GM21786 (cell line): ENCODE measurements at regions not wholly inside any gene's neighbourhood (a gene's known extent, or its start where the extent isn't known, plus 50 kb on each side); places are given as distances from the start of the nearest gene placed in this dataset.
"Not testable (repeated sequence)": the region's sequence is repeated elsewhere in the genome, so short reads cannot be mapped to it uniquely, and the experiment has no call there.

Source experiments
- ATAC-seq: cut with Tn5 transposase; IDR thresholded peaks from one replicate; pipeline ENCODE4 v1.9.1; 2021; ENCODE audit not compliant: unreplicated experiment

- not testable (repeated sequence) for ATAC-seq
Measured at GRCh38 chr16:18263046-18263445, 73.5 kb downstream of the NPIPA8 start.

GRCh38 chr16:18261848-18262247 is 74.7 kb downstream of the NPIPA8 start:
- not testable (repeated sequence) for ATAC-seq

- ATAC-seq, result not testable (repeated sequence)
Measured at GRCh38 chr16:18259496-18260176, 76.9 kb downstream of the NPIPA8 start.

GRCh38 chr16:18252943-18253342 is 83.6 kb downstream of the NPIPA8 start:
- not testable (repeated sequence) for ATAC-seq

GRCh38 chr16:18230505-18230904 is 106.0 kb downstream of the NPIPA8 start:
- not testable (repeated sequence) for ATAC-seq

GRCh38 chr16:18222054-18223009 is 114.2 kb downstream of the NPIPA8 start:
- ATAC-seq, result not testable (repeated sequence)

GRCh38 chr16:18217741-18218140 is 118.8 kb downstream of the NPIPA8 start:
- ATAC-seq, result not testable (repeated sequence)

- not testable (repeated sequence) for ATAC-seq
Measured at GRCh38 chr16:18216814-18217213, 119.7 kb downstream of the NPIPA8 start.

- ATAC-seq, result not testable (repeated sequence)
Measured at GRCh38 chr16:18213810-18214209, 122.7 kb downstream of the NPIPA8 start.

GRCh38 chr16:18211505-18211904 is 125.0 kb downstream of the NPIPA8 start:
- not testable (repeated sequence) for ATAC-seq

- not testable (repeated sequence) for ATAC-seq
Measured at GRCh38 chr16:18204786-18205185, 131.8 kb downstream of the NPIPA8 start.

GRCh38 chr16:18204309-18204708 is 132.2 kb downstream of the NPIPA8 start:
- ATAC-seq, result not testable (repeated sequence)

GRCh38 chr16:18201511-18201910 is 135.0 kb downstream of the NPIPA8 start:
- not testable (repeated sequence) for ATAC-seq

- not testable (repeated sequence) for ATAC-seq
Measured at GRCh38 chr16:18192389-18192788, 144.1 kb downstream of the NPIPA8 start.

GRCh38 chr16:18190179-18190578 is 146.4 kb downstream of the NPIPA8 start:
- ATAC-seq, result not testable (repeated sequence)

GRCh38 chr16:18184755-18185154 is 151.8 kb downstream of the NPIPA8 start:
- ATAC-seq, result not testable (repeated sequence)

GRCh38 chr16:18181028-18181427 is 155.5 kb downstream of the NPIPA8 start:
- ATAC-seq, result not testable (repeated sequence)

GRCh38 chr16:18173945-18174497 is 162.5 kb downstream of the NPIPA8 start:
- ATAC-seq, result not testable (repeated sequence)

GRCh38 chr16:18162293-18162692 is 174.2 kb downstream of the NPIPA8 start:
- ATAC-seq, result not testable (repeated sequence)

- ATAC-seq, result not testable (repeated sequence)
Measured at GRCh38 chr16:18161224-18161623, 175.3 kb downstream of the NPIPA8 start.

- not testable (repeated sequence) for ATAC-seq
Measured at GRCh38 chr16:18159185-18159584, 177.4 kb downstream of the NPIPA8 start.
